ENCODE measurements at regions not wholly inside any gene's neighbourhood (a gene's known extent, or its start where the extent isn't known, plus 50 kb on each side); places are given as distances from the start of the nearest gene placed in this dataset.

- BruUV-seq (replicated peaks): no TSS peak
- Histone ChIP-seq H3K23ac (ENCODE audit: low read depth, low read length) (no peak overlapping the region), H2BK5ac (ENCODE audit: low read depth, low read length, poor library complexity, severe bottlenecking) (no peak overlapping the region), H3K4me3 (ENCODE audit: insufficient read depth, low read depth, low read length) (no peak overlapping the region), H3K9me3 (ENCODE audit: control insufficient read depth, insufficient read depth, low read length) (peaks cover 2% of the 10 kb centered on the region; the same call in 1 of the 2 replicates), H2AFZ (replicated peaks; ENCODE audit: low read length, poor library complexity) (no peak overlapping the region), H2BK15ac (ENCODE audit: low read depth, low read length) (no peak overlapping the region), H4K20me1 (ENCODE audit: insufficient read depth, low read length) (no peaks in the 10 kb centered on the region), H3K36me3 (ENCODE audit: control insufficient read depth, insufficient read depth, low read length) (no peaks in the 10 kb centered on the region), H2AK5ac (ENCODE audit: low read depth, low read length) (no peak overlapping the region), H3K18ac (ENCODE audit: low read depth, low read length) (no peak overlapping the region), H4K8ac (ENCODE audit: low read depth in 2 of 2, low read length in 2 of 2) (no peak overlapping the region), H3K14ac (replicated peaks; ENCODE audit: low read depth, low read length) (no peak overlapping the region), H3K27me3 (ENCODE audit: control insufficient read depth, insufficient read depth, low read length) (peaks cover 5% of the 10 kb centered on the region; the same call in 1 of the 2 replicates), H3K4me1 (ENCODE audit: control insufficient read depth, insufficient read depth, low read length) (no peaks in the 10 kb centered on the region), H3K79me1 (ENCODE audit: low read depth in 1 of 2, low read length in 2 of 2) (no peaks in the 10 kb centered on the region), H2BK20ac (ENCODE audit: low read depth, low read length) (no peak overlapping the region), H3K9ac (ENCODE audit: low read depth, low read length) (no peak overlapping the region), H2BK120ac (ENCODE audit: low read depth, low read length) (no peak overlapping the region), H3K4me2 (ENCODE audit: low read depth, low read length) (no peak overlapping the region), H3K9me1 (ENCODE audit: insufficient read depth, low read length) (no peaks in the 10 kb centered on the region), H3K27ac (ENCODE audit: insufficient read depth, low read length) (no peak overlapping the region), H4K91ac (ENCODE audit: insufficient read depth, low read depth, low read length) (no peak overlapping the region), H3K4ac (ENCODE audit: low read depth, low read length) (no peak overlapping the region), H2AK9ac (replicated peaks; ENCODE audit: low read depth, low read length, poor library complexity) (no peak overlapping the region), H3K56ac (ENCODE audit: extremely low read depth, insufficient read depth, low read length) (no peak overlapping the region), H4K5ac (ENCODE audit: low read depth, low read length) (no peak overlapping the region)
- DNase-seq: no peak
- no peak for TF ChIP-seq MAFK (IDR thresholded peaks at IDR 0.05; ENCODE audit: low read depth, low read length)
- TF ChIP-seq FOS (IDR thresholded peaks at IDR 0.05; ENCODE audit: low read depth, low read length): no peak
- no peak for TF ChIP-seq POLR2A (IDR thresholded peaks at IDR 0.05; ENCODE audit: low read depth, low read length)
- TF ChIP-seq ELK1 (IDR thresholded peaks at IDR 0.05; ENCODE audit: borderline replicate concordance, low read depth, low read length): no peak
- no peak for TF ChIP-seq CEBPB (IDR thresholded peaks at IDR 0.05; ENCODE audit: low read depth, low read length)
- no peak for TF ChIP-seq CHD1 (IDR thresholded peaks at IDR 0.05; ENCODE audit: low read depth, low read length)
- TF ChIP-seq USF2 (IDR thresholded peaks at IDR 0.05; ENCODE audit: low read depth, low read length): no peak
- no peak for TF ChIP-seq RAD21 (IDR thresholded peaks at IDR 0.05; ENCODE audit: low read length)
- no peak for TF ChIP-seq CTCF (conservative IDR thresholded peaks at IDR 0.05; ENCODE audit: low read depth, low read length)
- TF ChIP-seq MXI1 (IDR thresholded peaks at IDR 0.05; ENCODE audit: borderline replicate concordance, low read depth, low read length): no peak
- no peak for TF ChIP-seq RFX5 (IDR thresholded peaks at IDR 0.05; ENCODE audit: low read depth, low read length)
- TF ChIP-seq BHLHE40 (IDR thresholded peaks at IDR 0.05; ENCODE audit: low read depth, low read length): no peak
- no peak for TF ChIP-seq RCOR1 (IDR thresholded peaks at IDR 0.05; ENCODE audit: insufficient replicate concordance, low read length)
- TF ChIP-seq NFE2L2 (IDR thresholded peaks at IDR 0.05; ENCODE audit: low read depth, low read length): no peak
- TF ChIP-seq SMC3 (IDR thresholded peaks at IDR 0.05; ENCODE audit: low read depth, low read length): no peak
- no peak for TF ChIP-seq MAZ (IDR thresholded peaks at IDR 0.05; ENCODE audit: borderline replicate concordance, low read depth, low read length)
- no peak for ATAC-seq (ENCODE audit: low read depth)
- POLR2A ChIA-PET (ENCODE audit: unreplicated experiment): no interaction called here
- dilution Hi-C loops (cut with HindIII; ENCODE audit: low sequenced_read_pairs, unreplicated experiment): no loop called here
- in situ Hi-C loops (cut with MboI; ENCODE audit: low sequenced_read_pairs): no loop called here
- CTCF ChIA-PET: interaction anchor here (0.6 kb wide), 1 partner anchor 12 kb away, joined by 3 read pairs; no protein-coding TSS in a partner anchor
- intact Hi-C loops (cut with micrococcal nuclease): no loop called here
These were observed 267.7 kb upstream of the DIO3 start for GRCh38 chr14:101293605-101294004.
